ENCODE measurements at regions not wholly inside any gene's neighbourhood (a gene's known extent, or its start where the extent isn't known, plus 50 kb on each side); places are given as distances from the start of the nearest gene placed in this dataset.

DNA sequence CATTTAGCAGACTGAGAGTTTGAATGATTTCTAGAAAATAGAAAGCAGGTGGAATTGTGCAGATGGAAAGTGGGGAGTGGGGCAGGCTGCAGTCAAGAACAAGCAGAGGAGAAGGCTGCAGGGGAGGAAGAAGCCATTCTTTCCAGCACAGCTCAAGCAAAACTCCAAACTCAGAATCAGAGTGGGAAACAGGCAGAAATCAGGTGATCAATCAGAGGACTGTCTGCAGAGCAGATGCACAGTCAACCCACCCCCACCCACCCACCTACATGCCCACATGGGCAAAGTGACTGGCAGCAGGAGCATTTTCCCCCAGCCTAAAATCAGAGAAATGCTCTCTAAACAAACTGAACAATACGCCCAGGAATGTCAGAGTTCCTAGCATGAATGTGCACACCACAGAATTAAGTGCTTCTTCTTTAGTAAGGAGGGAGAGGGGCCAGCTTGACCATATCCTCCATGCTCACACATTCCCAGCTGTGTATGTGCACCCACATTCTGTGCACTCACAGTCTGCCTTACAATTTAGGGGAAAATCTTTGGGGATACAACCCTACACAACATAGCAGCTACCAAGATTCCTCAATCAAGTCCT, 194.1 kb upstream of the PLEKHA5 start:
- CTCF ChIA-PET = no interaction called here
- POLR2A ChIA-PET = no interaction called here
- DNase-seq (ENCODE audit: extremely low spot score) = no peak
- TF ChIP-seq, protein P1, sequence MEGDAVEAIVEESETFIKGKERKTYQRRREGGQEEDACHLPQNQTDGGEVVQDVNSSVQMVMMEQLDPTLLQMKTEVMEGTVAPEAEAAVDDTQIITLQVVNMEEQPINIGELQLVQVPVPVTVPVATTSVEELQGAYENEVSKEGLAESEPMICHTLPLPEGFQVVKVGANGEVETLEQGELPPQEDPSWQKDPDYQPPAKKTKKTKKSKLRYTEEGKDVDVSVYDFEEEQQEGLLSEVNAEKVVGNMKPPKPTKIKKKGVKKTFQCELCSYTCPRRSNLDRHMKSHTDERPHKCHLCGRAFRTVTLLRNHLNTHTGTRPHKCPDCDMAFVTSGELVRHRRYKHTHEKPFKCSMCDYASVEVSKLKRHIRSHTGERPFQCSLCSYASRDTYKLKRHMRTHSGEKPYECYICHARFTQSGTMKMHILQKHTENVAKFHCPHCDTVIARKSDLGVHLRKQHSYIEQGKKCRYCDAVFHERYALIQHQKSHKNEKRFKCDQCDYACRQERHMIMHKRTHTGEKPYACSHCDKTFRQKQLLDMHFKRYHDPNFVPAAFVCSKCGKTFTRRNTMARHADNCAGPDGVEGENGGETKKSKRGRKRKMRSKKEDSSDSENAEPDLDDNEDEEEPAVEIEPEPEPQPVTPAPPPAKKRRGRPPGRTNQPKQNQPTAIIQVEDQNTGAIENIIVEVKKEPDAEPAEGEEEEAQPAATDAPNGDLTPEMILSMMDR (IDR thresholded peaks at IDR 0.05; ENCODE audit: control extremely low read depth, extremely low read depth, low read depth, missing control alignments) = no peak

DNA sequence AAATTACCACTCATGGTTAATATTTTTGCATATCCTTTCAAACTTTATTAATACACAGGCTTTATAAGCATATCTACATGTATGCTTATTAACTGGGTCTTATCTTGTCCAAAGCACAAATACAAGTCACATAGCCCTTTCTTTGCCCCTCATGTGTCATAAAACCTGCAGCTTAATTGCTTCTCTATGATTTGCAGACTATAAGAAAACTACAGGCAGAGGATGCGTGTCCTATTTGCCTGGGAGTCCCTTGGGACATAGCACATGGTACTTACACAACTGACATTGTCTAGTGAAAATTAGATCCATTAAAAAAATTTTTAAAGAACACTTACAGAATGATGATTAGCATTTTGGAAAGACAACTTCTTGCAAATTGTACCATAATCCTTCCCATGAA, 190.5 kb upstream of the PLEKHA5 start:
- ChIA-PET POLR2A (no interaction called here), CTCF (interaction anchor here (1.7 kb wide), 1 partner anchor 10 kb away, joined by 5 read pairs; no protein-coding TSS in a partner anchor)
- no peak for DNase-seq (ENCODE audit: extremely low spot score)
- TF ChIP-seq, protein P1 (IDR thresholded peaks at IDR 0.05; ENCODE audit: control extremely low read depth, extremely low read depth, low read depth, missing control alignments) = no peak

DNA sequence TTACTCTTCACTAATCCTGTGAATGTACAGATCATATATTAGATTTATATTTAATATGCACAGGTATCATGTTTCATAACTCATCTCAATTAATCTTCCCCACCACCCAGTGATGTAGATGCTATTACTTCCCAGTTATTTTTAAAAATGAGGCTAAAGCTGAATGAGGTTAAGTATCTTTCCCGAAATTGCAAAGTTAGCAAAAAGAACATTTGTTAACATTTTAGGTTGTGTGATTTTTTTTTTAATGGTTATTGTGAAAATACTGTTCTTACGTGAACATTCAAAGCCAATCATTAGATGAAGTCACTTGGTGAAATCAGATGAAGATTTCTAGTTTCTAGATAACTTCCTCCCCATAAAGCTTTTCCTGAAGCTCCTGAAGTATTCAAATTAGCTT, 186.9 kb upstream of the PLEKHA5 start:
- no peak for DNase-seq (ENCODE audit: extremely low spot score)
- ChIA-PET CTCF (no interaction called here), POLR2A (no interaction called here)
- TF ChIP-seq, protein P1 (IDR thresholded peaks at IDR 0.05; ENCODE audit: control extremely low read depth, extremely low read depth, low read depth, missing control alignments) = no peak

DNA sequence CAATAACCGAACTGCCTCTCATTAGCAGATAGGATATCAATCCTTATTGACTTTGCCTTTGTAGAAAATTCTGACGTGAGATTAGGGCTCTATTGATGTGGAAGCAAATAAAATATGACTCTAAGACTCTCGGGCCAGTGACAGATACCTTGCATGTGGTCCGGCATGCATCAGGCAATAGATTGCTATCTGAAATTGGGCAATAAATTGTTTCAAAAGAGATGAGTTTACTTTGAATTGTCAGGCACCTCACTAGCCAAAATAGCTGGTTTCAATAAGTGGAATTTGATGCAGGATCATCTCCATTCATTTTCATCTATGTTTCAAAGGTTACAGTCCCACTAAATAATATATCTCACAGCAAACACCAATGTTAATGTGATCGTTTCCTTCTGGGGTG, 186.3 kb upstream of the PLEKHA5 start:
- ChIA-PET POLR2A (no interaction called here), CTCF (no interaction called here)
- no peak for DNase-seq (ENCODE audit: extremely low spot score)
- TF ChIP-seq, protein P1 (IDR thresholded peaks at IDR 0.05; ENCODE audit: control extremely low read depth, extremely low read depth, low read depth, missing control alignments) = no peak

DNA sequence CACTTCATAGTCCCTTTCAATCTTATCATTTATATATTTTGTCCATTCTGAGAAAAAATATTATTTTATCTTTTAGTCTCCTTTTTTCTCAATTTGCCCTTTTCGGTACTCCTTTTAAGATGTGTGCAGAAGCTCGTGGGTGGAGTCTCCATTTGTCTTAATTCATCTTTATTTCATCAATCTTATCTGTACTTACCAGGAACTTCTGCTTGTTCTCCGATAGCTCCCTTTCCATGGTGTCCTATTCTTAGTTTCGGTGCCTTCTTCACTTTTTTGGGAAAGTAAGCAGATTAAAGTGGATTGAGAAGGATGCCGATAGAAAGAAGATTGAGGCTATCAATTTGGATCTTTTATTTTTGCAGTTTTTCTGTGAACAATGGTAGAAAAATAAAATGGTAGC, 183.4 kb upstream of the PLEKHA5 start:
- POLR2A ChIA-PET = no interaction called here
- CTCF ChIA-PET = interaction anchor here (0.7 kb wide), 1 partner anchor 9 kb away, joined by 4 read pairs; no protein-coding TSS in a partner anchor
- DNase-seq (ENCODE audit: extremely low spot score) = no peak

DNA sequence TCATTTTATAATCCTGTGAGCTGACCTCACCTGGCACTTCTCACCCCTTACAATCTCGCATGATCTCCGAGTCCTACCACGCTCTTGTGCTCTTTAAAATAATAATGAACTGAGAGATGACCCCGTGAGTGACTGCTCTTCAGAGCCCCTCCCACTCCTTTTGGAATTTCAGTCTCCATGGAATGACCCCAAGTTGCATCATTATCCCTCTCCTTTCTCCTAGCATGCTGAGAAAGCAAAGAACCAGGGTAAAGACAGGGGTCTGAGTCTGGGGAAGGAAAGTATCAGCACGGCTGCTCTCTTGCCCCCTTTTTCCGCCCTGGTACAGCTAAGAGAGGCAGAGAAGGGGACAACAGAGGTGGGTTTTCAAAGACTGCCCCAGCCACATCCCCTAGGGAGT, 178.3 kb upstream of the PLEKHA5 start:
- TF ChIP-seq, protein P1 (IDR thresholded peaks at IDR 0.05; ENCODE audit: control extremely low read depth, extremely low read depth, low read depth, missing control alignments) = no peak
- ChIA-PET CTCF (interaction anchor here (1.8 kb wide), 1 partner anchor 10 kb away, joined by 5 read pairs; no protein-coding TSS in a partner anchor), POLR2A (no interaction called here)
- no peak for DNase-seq (ENCODE audit: extremely low spot score)

More for the DNA sequence above, 183.4 kb upstream of the PLEKHA5 start:
- TF ChIP-seq, protein P1 (IDR thresholded peaks at IDR 0.05; ENCODE audit: control extremely low read depth, extremely low read depth, low read depth, missing control alignments) = no peak
